ENCODE measurements at regions not wholly inside any gene's neighbourhood (a gene's known extent, or its start where the extent isn't known, plus 50 kb on each side); places are given as distances from the start of the nearest gene placed in this dataset.

GRCh38 chr5:24816206-24816605, 171.4 kb upstream of the CDH10 start:
- DNase-seq: no peak

DNA sequence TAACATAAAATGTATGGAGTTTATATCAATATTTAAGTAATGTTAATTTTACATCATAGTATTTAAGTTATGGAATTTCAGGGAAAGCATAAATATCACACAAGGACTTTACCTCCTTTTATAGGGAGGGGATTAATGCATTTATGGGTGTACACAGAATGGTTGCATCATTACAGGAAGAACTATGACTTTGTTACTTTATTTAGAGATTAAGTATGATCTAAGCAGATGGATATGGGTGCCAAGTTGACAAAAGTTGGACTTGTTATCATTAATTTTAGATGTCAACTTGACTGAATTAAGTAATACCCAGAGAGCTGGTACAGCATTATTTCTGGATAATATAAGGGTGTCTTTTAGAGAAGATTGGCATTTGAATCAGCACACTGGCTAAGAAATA, 160.5 kb upstream of the CDH10 start:
- DNase-seq: no peak

- no peak for DNase-seq
Observed at GRCh38 chr5:24804221-24804681, 159.5 kb upstream of the CDH10 start.

DNA sequence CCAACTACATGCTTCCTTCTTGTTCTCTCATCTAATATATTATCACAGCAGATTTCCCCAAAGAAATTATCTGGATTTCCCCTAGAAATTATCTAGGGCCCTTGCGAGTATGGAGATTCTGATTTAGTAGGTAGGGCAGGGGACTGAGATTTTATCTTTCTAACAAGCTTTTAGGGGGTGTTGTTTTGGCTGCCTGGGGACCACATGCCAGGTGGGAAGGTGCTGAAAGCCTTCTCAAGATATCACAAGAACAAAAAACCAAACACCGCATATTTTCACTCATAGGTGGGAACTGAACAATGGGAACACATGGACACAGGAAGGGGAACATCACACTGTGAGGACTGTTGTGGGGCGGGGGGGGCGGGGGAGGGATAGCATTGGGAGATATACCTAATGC, 146.5 kb upstream of the CDH10 start:
- DNase-seq: no peak

- no peak for DNase-seq
Observed at GRCh38 chr5:24789611-24790351, 145.0 kb upstream of the CDH10 start.

- no peak for DNase-seq
Observed at GRCh38 chr5:24788829-24789514, 144.2 kb upstream of the CDH10 start.

- no peak for DNase-seq
Observed at GRCh38 chr5:24786108-24786507, 141.3 kb upstream of the CDH10 start.

DNA sequence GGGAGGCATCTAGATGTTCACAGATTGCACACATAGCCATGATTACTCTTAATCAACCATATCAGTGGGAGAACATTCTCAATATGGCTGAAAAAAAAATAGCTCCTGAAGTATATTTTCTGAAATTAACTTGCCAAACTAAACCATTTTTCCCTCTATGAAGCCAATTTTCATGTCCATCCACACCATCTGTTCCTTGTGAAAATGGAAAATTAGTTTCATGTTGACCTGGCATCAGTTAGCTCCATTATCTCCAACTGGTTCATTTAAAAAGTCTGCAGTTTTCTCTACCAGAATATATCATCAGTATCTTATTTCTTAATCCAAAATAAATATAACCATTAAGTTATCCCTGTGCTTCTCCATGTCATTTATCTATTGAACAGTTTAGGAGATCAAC, 138.8 kb upstream of the CDH10 start:
- no peak for DNase-seq

- no peak for DNase-seq
Observed at GRCh38 chr5:24777392-24777791, 132.6 kb upstream of the CDH10 start.

DNA sequence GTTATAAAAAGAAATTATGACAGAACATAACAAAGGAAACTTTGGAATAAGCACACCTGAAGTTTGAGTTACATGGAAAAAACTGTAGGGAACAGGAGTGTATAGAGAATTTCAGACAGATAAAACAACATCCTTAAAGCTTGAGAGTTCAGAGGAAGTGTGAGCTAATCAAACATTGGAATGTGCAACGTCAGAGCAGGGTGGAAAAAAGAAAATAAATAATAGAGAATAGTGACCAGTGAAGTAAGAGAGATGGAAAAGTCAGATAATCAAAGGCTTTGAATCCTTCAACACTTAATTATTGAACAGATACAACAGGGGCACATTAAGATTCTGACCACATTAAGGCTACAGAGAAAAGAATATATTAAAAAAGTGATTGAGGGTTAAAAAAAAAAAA, 128.5 kb upstream of the CDH10 start:
- no peak for DNase-seq

- no peak for DNase-seq
Observed at GRCh38 chr5:24767086-24767485, 122.3 kb upstream of the CDH10 start.

DNA sequence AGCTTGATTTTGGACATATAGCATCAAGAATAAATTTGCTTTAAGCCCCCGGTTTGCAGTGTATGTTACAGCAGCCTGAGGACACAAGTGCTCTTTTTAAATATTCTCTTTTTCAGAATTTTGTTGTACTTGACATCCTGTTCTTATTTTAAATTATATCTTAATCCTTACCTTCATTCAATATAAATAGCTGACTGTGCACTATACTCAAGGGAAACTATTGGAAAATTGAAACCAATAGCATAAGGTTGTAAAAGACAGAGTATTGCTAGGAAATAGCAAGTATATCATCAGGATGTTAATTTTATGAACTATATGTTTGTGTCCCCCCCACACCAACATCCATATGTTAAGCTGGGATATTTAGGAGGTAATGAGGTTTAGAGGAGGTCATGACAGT, 120.4 kb upstream of the CDH10 start:
- no peak for DNase-seq

GRCh38 chr5:24750355-24750754, 105.6 kb upstream of the CDH10 start:
- peak; percentile 61 for DNase-seq

DNA sequence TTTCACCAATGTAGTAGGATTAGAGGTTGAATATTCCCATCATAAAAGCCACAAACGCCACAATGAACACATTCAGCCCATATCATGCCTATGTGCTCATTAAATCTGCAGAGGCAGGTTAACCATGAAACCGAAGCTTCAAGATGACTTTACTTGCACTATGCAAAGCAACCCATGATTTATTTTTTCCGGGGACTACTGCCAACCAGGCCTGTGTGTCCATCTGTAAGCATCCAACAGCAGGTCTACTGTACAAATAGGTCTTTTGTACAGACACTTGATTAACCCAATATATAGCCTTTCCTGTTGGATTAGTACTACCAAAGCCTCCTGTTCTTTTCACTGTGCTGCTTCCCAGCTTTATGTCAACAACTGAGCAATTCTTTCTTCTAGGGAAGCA, 104.9 kb upstream of the CDH10 start:
- no peak for DNase-seq

DNA sequence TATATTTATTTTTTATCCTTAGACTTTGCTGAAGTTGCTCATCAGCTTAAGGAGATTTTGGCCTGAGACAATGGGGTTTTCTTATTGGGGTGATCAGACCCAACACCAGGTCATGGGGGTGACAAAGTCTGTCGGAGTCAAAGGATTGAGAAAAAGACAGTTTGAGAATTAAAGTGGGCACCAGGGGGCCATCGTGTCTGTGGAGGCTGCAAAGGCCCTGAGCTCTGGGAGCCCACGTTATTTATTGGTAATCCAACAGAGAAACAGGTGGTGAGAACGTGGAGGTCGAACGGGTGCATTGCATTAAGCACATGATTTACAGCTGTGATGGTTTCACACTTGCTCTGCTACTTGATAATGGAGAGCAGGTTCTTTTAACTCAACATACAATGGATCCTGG, 102.5 kb upstream of the CDH10 start:
- DNase-seq: no peak

GRCh38 chr5:24742334-24742733, 97.6 kb upstream of the CDH10 start:
- no peak for DNase-seq

- DNase-seq: no peak
Observed at GRCh38 chr5:24737163-24737562, 92.4 kb upstream of the CDH10 start.

GRCh38 chr5:24735284-24735683, 90.5 kb upstream of the CDH10 start:
- no peak for DNase-seq

GRCh38 chr5:24732184-24732583, 87.4 kb upstream of the CDH10 start:
- DNase-seq: no peak

- DNase-seq: no peak
Observed at GRCh38 chr5:24720743-24721142, 76.0 kb upstream of the CDH10 start.

DNA sequence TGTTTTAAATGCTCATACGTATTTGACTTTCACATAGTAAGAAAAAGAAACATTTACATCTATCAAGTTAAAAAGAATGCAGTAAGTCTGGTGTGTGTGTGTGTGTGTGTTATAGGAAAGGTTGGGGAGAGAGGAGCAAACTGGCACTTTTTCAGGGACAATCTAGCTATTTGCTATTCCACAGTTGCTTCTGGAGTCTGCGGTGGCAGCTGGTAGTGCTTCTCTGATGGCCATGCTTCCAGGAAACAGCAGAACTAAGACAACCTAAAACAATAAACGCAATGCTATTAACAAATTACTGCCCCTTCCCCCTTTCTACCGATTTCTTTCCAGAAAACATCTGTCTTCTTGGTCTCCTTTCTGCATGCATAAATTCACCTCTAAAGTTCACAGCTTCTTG, 70.0 kb upstream of the CDH10 start:
- no peak for DNase-seq

DNA sequence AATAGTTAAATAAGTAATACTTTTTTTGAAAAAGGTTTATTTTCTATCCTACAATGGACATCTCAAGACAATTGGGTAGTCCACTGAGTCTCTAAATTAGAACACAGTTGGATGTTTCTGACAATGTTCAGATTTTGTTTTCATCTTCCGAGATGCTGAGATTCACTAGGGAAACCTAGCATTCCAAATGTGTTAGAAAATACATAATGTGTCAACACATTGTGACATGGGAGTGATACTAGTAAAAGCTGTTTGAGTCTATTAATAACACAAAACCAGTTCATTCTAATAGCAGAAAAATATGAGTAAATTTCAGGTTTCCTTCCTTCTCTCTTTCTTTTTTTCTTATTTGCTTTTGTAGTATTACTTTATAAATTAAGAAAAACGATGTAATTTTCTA, 68.2 kb upstream of the CDH10 start:
- no peak for DNase-seq

DNA sequence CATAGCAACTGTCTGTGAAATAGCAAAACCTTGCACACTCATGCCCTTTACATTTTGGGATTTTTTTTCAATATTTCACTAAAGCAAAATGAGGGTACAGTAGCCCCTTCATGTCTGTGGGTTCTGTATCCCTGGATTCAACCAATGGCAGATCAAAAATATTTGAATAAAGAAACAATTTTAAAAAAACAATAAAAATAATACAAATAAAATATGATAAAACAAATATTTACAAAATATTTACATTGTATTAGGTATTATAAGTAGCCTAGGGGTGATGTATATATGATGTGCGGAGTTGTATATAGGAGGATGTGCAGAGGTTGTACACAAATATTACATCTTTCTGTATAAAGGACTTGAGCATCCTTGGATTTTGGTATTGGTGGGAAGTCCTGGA, 67.3 kb upstream of the CDH10 start:
- no peak for DNase-seq

- no peak for DNase-seq
Observed at GRCh38 chr5:24703934-24704333, 59.2 kb upstream of the CDH10 start.
